ENCODE measurements at regions not wholly inside any gene's neighbourhood (a gene's known extent, or its start where the extent isn't known, plus 50 kb on each side); places are given as distances from the start of the nearest gene placed in this dataset.

- dilution Hi-C loops (cut with MboI; ENCODE audit: extremely low pct_ligation_motif_present, low sequenced_read_pairs): no loop called here
- no peak overlapping the region for H2AFZ ChIP-seq (ENCODE audit: low read depth, low read length)
- TF ChIP-seq POLR2A (IDR thresholded peaks at IDR 0.05; ENCODE audit: low read depth, low read length): no peak
- TF ChIP-seq POLR2AphosphoS5 (IDR thresholded peaks at IDR 0.05; ENCODE audit: insufficient read depth, low read depth, low read length): no peak
- TF ChIP-seq EZH2 (IDR thresholded peaks at IDR 0.05; ENCODE audit: borderline replicate concordance, low read depth, low read length, severe bottlenecking): no peak
- TF ChIP-seq JUN (IDR thresholded peaks at IDR 0.05; ENCODE audit: borderline replicate concordance, insufficient read depth, insufficient read length, low read depth): no peak
- no peak for TF ChIP-seq MYC (IDR thresholded peaks at IDR 0.05; ENCODE audit: low read depth, low read length)
- no peak for TF ChIP-seq MAX (IDR thresholded peaks at IDR 0.05; ENCODE audit: insufficient read depth, insufficient read length)
- no peak for TF ChIP-seq GATA2 (IDR thresholded peaks at IDR 0.05; ENCODE audit: insufficient read depth, insufficient read length, low read depth, low read length)
- no peak for TF ChIP-seq CTCF (IDR thresholded peaks at IDR 0.05; ENCODE audit: extremely low read depth in 1 of 2, insufficient read depth in 1 of 2, low read depth in 1 of 2, low read length in 2 of 2)
- TF ChIP-seq FOS (IDR thresholded peaks at IDR 0.05; ENCODE audit: borderline replicate concordance, insufficient read depth, low read length): no peak
- H3K4me3 ChIP-seq (replicated peaks in 1 of 3; ENCODE audit: insufficient read depth in 1 of 3, low read depth in 1 of 3, low read length in 3 of 3): no peak overlapping the region
- no peak overlapping the region for H3K9ac ChIP-seq (replicated peaks; ENCODE audit: extremely low read depth, insufficient read depth, low read length)
- H3K4me2 ChIP-seq (ENCODE audit: insufficient read depth, low read length): no peak overlapping the region
- no peak for DNase-seq (ENCODE audit: low read depth, low spot score)
- no peaks in the 10 kb centered on the region for H3K4me1 ChIP-seq (ENCODE audit: control insufficient read depth, extremely low read depth, insufficient read depth, low read length)
- H3K36me3 ChIP-seq (ENCODE audit: control insufficient read depth in 2 of 2, extremely low read depth in 1 of 2, insufficient read depth in 2 of 2, low read length in 2 of 2): no peaks in the 10 kb centered on the region
- no peaks in the 10 kb centered on the region for H4K20me1 ChIP-seq (replicated peaks; ENCODE audit: control insufficient read depth, extremely low read depth, insufficient read depth, low read length)
- BruUV-seq (replicated peaks): no TSS peak
- CTCF ChIA-PET: no interaction called here
- H3K9me3 ChIP-seq (replicated peaks; ENCODE audit: control insufficient read depth, insufficient read depth, low read length): peaks cover 3% of the 10 kb centered on the region
- H3K27me3 ChIP-seq (ENCODE audit: control insufficient read depth in 2 of 2, insufficient read depth in 2 of 2, low read length in 2 of 2): no peaks in the 10 kb centered on the region
- H3K79me2 ChIP-seq (ENCODE audit: control insufficient read depth, insufficient read depth, low read length): no peaks in the 10 kb centered on the region
- POLR2A ChIA-PET: no interaction called here
- no peaks in the 10 kb centered on the region for H3K9me1 ChIP-seq (replicated peaks; ENCODE audit: control insufficient read depth, extremely low read depth, insufficient read depth, low read length)
- intact Hi-C loops (cut with micrococcal nuclease): no loop called here
- no peak for FAIRE-seq
- H3K27ac ChIP-seq (ENCODE audit: insufficient read depth, low read depth, low read length): no peak overlapping the region
These were observed 675.6 kb upstream of the CELF4 start for GRCh38 chr18:38241216-38241615.

All from endothelial cell of umbilical vein (primary cell).